ENCODE measurements at regions not wholly inside any gene's neighbourhood (a gene's known extent, or its start where the extent isn't known, plus 50 kb on each side); places are given as distances from the start of the nearest gene placed in this dataset.

DNA sequence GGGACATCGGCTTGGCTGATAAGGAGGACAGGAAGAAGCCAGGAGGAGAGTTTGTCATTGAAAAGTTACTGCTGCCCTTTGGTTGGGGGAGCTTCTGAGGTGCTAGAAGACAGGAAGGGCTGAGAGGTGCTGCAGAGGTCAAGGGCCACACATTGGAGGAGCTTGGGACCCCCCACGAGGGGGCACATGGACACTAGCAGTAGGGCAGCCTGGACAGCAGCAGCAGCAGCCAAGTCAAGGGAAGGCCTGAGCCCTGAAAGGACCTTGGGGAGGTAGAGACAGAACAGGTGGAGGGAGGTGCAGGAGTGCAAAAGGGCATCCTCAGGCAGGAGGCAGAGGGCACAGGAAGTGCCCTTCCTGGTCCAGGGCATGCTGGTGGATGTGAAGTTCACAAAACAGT lies 439.7 kb upstream of the IGFBP3 start:
- DNase-seq = no peak
- ATAC-seq = no peak
- 73 to 77% methylated on average over 2 of the region's 2 CpGs for WGBS, 2 donors

DNA sequence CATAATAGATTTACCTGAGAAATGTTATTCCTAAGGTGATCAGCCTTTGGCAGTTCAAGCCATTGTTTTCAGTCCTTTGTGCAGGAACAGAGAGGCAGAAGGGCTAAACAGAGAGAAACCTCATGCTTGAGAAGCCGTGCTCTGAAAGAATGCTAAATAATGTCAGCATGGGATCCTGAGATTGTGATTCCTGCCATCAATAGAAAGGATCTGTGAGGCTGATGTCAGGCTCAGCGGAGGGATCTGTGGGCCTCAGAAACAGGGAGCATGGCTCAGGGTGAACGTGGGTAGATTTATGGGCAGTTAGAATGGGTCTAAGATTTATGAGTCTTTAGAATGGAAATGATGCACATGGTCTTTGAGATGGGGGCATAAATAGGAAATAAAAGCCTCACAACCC lies 439.2 kb upstream of the IGFBP3 start:
- WGBS, 2 donors = 86 to 92% methylated on average over 3 of the region's 3 CpGs
- intact Hi-C loops (cut with DNase I) = loop anchor here in 1 of 10 donors (10.0 kb wide), 1 partner anchor 735 kb away; no protein-coding TSS in a partner anchor

More for the DNA sequence above, 439.7 kb upstream of the IGFBP3 start:
- intact Hi-C loops (cut with DNase I) = loop anchor here in 1 of 10 donors (10.0 kb wide), 1 partner anchor 734 kb away; no protein-coding TSS in a partner anchor
- TF ChIP-seq, protein P1, sequence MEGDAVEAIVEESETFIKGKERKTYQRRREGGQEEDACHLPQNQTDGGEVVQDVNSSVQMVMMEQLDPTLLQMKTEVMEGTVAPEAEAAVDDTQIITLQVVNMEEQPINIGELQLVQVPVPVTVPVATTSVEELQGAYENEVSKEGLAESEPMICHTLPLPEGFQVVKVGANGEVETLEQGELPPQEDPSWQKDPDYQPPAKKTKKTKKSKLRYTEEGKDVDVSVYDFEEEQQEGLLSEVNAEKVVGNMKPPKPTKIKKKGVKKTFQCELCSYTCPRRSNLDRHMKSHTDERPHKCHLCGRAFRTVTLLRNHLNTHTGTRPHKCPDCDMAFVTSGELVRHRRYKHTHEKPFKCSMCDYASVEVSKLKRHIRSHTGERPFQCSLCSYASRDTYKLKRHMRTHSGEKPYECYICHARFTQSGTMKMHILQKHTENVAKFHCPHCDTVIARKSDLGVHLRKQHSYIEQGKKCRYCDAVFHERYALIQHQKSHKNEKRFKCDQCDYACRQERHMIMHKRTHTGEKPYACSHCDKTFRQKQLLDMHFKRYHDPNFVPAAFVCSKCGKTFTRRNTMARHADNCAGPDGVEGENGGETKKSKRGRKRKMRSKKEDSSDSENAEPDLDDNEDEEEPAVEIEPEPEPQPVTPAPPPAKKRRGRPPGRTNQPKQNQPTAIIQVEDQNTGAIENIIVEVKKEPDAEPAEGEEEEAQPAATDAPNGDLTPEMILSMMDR (IDR thresholded peaks at IDR 0.05) = peak in 2 of 9 donors; percentile 6 to 13
- Histone ChIP-seq H3K27ac (no peak overlapping the region), H3K27me3 (peaks cover 0 to 2% (median 0%) of the 10 kb centered on the region in 7 donors), H3K4me3 (no peak overlapping the region), H3K9me3 (no peaks in the 10 kb centered on the region), H3K36me3 (no peaks in the 10 kb centered on the region), H3K4me1 (no peaks in the 10 kb centered on the region)

DNA sequence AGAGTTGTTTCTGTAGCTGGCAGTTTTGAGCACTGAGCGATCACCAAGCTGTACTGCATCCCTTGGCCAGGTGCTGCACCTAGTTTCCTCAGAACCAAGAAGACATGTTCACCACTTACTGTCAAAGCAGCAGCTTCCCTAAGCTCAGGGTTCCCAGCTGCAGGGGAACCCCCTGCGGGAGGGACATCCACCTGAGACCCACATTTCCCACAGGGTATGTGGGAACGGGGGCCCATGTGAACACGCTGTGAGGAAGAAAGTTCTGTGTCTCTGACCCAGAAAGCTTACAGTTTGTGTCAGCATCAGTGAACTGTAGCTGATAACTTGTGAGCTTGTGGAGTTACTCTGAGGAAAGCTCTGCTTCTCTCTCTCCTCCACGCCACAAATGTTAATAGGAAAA lies 436.8 kb upstream of the IGFBP3 start:
- Histone ChIP-seq H3K9me3 (no peaks in the 10 kb centered on the region), H3K4me3 (no peak overlapping the region), H3K4me1 (no peaks in the 10 kb centered on the region), H3K36me3 (no peaks in the 10 kb centered on the region), H3K27me3 (peaks cover 0 to 2% (median 0%) of the 10 kb centered on the region in 7 donors), H3K27ac (no peak overlapping the region)
- WGBS, 2 donors = 96 to 97% methylated on average over 5 of the region's 5 CpGs
- ATAC-seq (no peak), DNase-seq (no peak)
- TF ChIP-seq, protein P1 (IDR thresholded peaks at IDR 0.05) = no peak
- intact Hi-C loops (cut with DNase I) = loop anchor here in 7 of 10 donors (5.0 to 10.0 kb wide), 3 partner anchors 727 to 817 kb away; no protein-coding TSS in a partner anchor

More for the DNA sequence above, 439.2 kb upstream of the IGFBP3 start:
- no peaks in the 10 kb centered on the region for H3K36me3 ChIP-seq
- no peaks in the 10 kb centered on the region for H3K4me1 ChIP-seq
- no peak overlapping the region for H3K4me3 ChIP-seq
- H3K27ac ChIP-seq = no peak overlapping the region
- peaks cover 0 to 2% (median 0%) of the 10 kb centered on the region in 7 donors for H3K27me3 ChIP-seq
- no peaks in the 10 kb centered on the region for H3K9me3 ChIP-seq
- DNase-seq (no peak), ATAC-seq (no peak)
- TF ChIP-seq, protein P1 (IDR thresholded peaks at IDR 0.05) = no peak

DNA sequence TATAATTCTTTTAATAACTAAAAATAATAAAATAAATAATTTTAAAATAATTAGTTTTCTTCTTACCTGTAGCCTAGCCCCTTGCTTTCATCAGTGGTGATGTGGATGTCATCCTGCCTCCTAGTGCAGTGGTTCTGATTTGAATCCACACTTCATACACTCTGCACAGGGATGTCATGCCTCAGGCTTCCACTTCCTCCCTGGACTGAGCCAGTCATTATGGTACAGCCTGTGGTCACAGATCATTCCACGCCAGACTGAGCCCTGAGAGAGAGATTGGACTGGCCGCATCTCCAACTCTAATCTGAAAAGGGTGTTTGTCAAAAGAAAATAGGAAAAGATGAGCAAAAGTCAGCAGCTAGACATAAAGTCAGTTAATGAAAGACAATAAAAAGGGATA lies 436.2 kb upstream of the IGFBP3 start:
- Histone ChIP-seq H3K27ac (no peak overlapping the region), H3K4me3 (no peak overlapping the region), H3K36me3 (no peaks in the 10 kb centered on the region), H3K9me3 (no peaks in the 10 kb centered on the region), H3K4me1 (no peaks in the 10 kb centered on the region), H3K27me3 (peaks cover 0 to 2% (median 0%) of the 10 kb centered on the region in 7 donors)
- no peak for DNase-seq
- TF ChIP-seq, protein P1 (IDR thresholded peaks at IDR 0.05) = no peak
- intact Hi-C loops (cut with DNase I) = loop anchor here in 7 of 10 donors (5.0 to 10.0 kb wide), 3 partner anchors 728 to 818 kb away; no protein-coding TSS in a partner anchor
- WGBS, 2 donors = 93 to 100% methylated on average over 2 of the region's 2 CpGs
- ATAC-seq = no peak
